ENCODE measurements at regions not wholly inside any gene's neighbourhood (a gene's known extent, or its start where the extent isn't known, plus 50 kb on each side); places are given as distances from the start of the nearest gene placed in this dataset.

DNA sequence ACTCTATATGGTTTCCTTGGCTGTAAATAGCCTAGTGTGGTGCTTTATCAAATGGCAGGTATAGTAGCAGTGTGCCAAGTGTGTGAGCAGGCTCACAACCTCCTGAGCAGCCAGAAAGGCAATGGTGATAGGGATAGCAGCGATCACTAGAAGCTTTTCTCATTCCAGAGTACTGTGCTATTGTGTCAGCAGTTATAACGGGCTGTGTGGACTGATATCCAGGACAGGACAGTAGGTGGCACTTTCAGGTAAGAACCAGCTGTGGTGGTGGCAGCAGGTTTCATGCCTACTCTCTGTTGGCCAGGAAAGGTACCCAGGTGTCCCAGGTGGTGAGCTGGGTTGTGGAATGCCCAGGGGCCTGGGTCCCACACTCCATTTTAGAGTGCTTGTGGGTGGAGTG lies 448.8 kb upstream of the BTBD3 start:
- Histone ChIP-seq H3K36me3 (ENCODE audit: control insufficient read depth in 2 of 2, insufficient read depth in 2 of 2, low read length in 1 of 2) (no peaks in the 10 kb centered on the region), H3K27ac (ENCODE audit: low read depth in 1 of 2, low read length in 1 of 2) (no peak overlapping the region), H3K4me3 (ENCODE audit: low read length in 2 of 2) (no peak overlapping the region), H3K27me3 (ENCODE audit: control insufficient read depth in 2 of 2, insufficient read depth in 1 of 2, low read length in 1 of 2) (no peaks in the 10 kb centered on the region), H3K4me1 (ENCODE audit: control insufficient read depth in 2 of 2, insufficient read depth in 2 of 2, low read length in 2 of 2) (no peaks in the 10 kb centered on the region), H3K9me3 (ENCODE audit: control insufficient read depth in 2 of 2, insufficient read depth in 1 of 2, low read length in 1 of 2) (no peaks in the 10 kb centered on the region)
- DNase-seq (ENCODE audit: low read depth in 6 of 9, low spot score in 9 of 9) = no peak
- WGBS = 95% methylated on average over 2 of the region's 2 CpGs

DNA sequence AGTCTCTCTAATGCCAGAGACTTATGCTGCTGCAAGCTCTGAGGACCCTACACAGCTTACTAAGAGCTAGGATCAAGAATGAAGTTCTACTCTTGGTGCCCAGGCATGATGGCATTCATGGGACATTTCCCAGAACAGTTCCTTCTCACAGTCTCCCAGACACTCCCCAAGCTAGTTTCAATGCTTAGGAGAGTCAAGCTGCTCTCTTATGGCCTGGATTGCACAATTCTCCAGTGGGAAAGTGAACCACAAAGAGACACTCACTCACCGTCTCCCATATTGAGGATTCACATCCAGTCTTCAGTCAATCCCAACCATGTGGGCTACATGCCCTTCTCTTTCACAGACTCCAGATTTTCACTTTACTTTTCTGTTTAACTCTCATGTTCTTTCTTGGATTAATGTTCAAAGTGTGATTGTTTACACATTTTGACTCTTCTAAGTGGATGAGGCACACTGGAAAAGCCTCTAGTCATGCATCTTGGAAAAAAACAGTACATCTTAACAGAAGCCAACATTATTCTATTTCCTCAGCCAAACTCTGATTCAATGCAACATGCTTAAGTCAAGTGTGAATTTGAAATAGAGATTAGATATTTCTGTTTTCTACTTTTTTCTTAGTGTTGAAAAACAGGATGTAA lies 447.8 kb upstream of the BTBD3 start:
- no peak for DNase-seq (ENCODE audit: low read depth in 6 of 9, low spot score in 9 of 9)
- H3K4me1 ChIP-seq (ENCODE audit: control insufficient read depth in 2 of 2, insufficient read depth in 2 of 2, low read length in 2 of 2) = no peaks in the 10 kb centered on the region
- WGBS = 94% methylated on average over 1 of the region's 1 CpG
- no peak overlapping the region for H3K4me3 ChIP-seq (ENCODE audit: low read length in 2 of 2)
- H3K36me3 ChIP-seq (ENCODE audit: control insufficient read depth in 2 of 2, insufficient read depth in 2 of 2, low read length in 1 of 2) = no peaks in the 10 kb centered on the region
- H3K27ac ChIP-seq (ENCODE audit: low read depth in 1 of 2, low read length in 1 of 2) = no peak overlapping the region
- H3K27me3 ChIP-seq (ENCODE audit: control insufficient read depth in 2 of 2, insufficient read depth in 1 of 2, low read length in 1 of 2) = no peaks in the 10 kb centered on the region
- H3K9me3 ChIP-seq (ENCODE audit: control insufficient read depth in 2 of 2, insufficient read depth in 1 of 2, low read length in 1 of 2) = no peaks in the 10 kb centered on the region

DNA sequence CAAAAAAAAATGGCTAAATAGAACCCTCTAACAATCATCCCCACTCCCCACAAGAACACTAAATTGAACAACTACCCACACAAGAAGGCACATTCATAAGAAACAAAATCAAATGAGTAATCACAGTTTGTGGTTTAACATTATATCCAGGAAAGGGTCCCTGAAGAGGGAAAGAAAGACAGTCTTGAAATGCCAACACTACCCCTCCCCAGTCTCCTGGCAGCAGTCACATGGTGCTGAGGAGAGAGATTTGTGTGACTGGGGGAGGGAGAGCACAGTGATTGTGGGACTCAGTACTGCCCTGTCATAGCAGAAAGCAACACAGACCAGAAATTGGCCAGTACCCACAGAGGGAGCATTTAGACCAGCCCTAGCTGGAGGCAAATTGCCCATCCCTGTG lies 443.7 kb upstream of the BTBD3 start:
- Histone ChIP-seq H3K4me3 (ENCODE audit: low read length in 2 of 2) (no peak overlapping the region), H3K27me3 (ENCODE audit: control insufficient read depth in 2 of 2, insufficient read depth in 1 of 2, low read length in 1 of 2) (no peaks in the 10 kb centered on the region), H3K4me1 (ENCODE audit: control insufficient read depth in 2 of 2, insufficient read depth in 2 of 2, low read length in 2 of 2) (no peaks in the 10 kb centered on the region), H3K9me3 (ENCODE audit: control insufficient read depth in 2 of 2, insufficient read depth in 1 of 2, low read length in 1 of 2) (no peaks in the 10 kb centered on the region), H3K27ac (ENCODE audit: low read depth in 1 of 2, low read length in 1 of 2) (no peak overlapping the region), H3K36me3 (ENCODE audit: control insufficient read depth in 2 of 2, insufficient read depth in 2 of 2, low read length in 1 of 2) (no peaks in the 10 kb centered on the region)
- no peak for DNase-seq (ENCODE audit: low read depth in 6 of 9, low spot score in 9 of 9)

GRCh38 chr20:11483697-11484096 lies 434.0 kb upstream of the BTBD3 start:
- DNase-seq (ENCODE audit: low read depth in 6 of 9, low spot score in 9 of 9) = no peak
- no peak overlapping the region for H3K27ac ChIP-seq (ENCODE audit: low read depth in 1 of 2, low read length in 1 of 2)
- no peaks in the 10 kb centered on the region for H3K4me1 ChIP-seq (ENCODE audit: control insufficient read depth in 2 of 2, insufficient read depth in 2 of 2, low read length in 2 of 2)
- no peak overlapping the region for H3K4me3 ChIP-seq (ENCODE audit: low read length in 2 of 2)
- no peaks in the 10 kb centered on the region for H3K27me3 ChIP-seq (ENCODE audit: control insufficient read depth in 2 of 2, insufficient read depth in 1 of 2, low read length in 1 of 2)
- H3K36me3 ChIP-seq (ENCODE audit: control insufficient read depth in 2 of 2, insufficient read depth in 2 of 2, low read length in 1 of 2) = no peaks in the 10 kb centered on the region
- no peaks in the 10 kb centered on the region for H3K9me3 ChIP-seq (ENCODE audit: control insufficient read depth in 2 of 2, insufficient read depth in 1 of 2, low read length in 1 of 2)
- 92% methylated on average over 1 of the region's 1 CpG for WGBS

DNA sequence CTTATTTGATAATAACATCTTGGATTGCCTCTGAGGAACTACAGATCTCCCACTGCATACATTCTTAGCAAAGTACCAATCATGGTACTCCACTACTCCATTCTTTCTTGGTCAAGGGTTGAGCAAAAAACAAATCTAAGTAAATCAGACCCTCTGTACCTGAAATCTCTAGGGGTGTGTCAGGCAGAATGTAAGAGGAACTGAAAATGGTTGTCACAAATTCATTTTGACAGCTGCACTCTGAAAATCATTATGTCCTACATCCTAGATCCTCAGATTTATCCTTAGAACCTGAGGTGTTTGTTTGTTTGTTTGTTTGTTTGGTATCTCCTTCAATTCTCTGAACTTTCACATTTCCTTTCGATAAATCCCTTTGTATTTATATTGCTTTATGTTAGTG lies 433.2 kb upstream of the BTBD3 start:
- Histone ChIP-seq H3K27me3 (ENCODE audit: control insufficient read depth in 2 of 2, insufficient read depth in 1 of 2, low read length in 1 of 2) (no peaks in the 10 kb centered on the region), H3K9me3 (ENCODE audit: control insufficient read depth in 2 of 2, insufficient read depth in 1 of 2, low read length in 1 of 2) (no peaks in the 10 kb centered on the region), H3K4me1 (ENCODE audit: control insufficient read depth in 2 of 2, insufficient read depth in 2 of 2, low read length in 2 of 2) (no peaks in the 10 kb centered on the region), H3K4me3 (ENCODE audit: low read length in 2 of 2) (no peak overlapping the region), H3K27ac (ENCODE audit: low read depth in 1 of 2, low read length in 1 of 2) (no peak overlapping the region), H3K36me3 (ENCODE audit: control insufficient read depth in 2 of 2, insufficient read depth in 2 of 2, low read length in 1 of 2) (no peaks in the 10 kb centered on the region)
- 97% methylated on average over 1 of the region's 1 CpG for WGBS
- no peak for DNase-seq (ENCODE audit: low read depth in 6 of 9, low spot score in 9 of 9)

- H3K27me3 ChIP-seq (ENCODE audit: control insufficient read depth in 2 of 2, insufficient read depth in 1 of 2, low read length in 1 of 2) = no peaks in the 10 kb centered on the region
- H3K36me3 ChIP-seq (ENCODE audit: control insufficient read depth in 2 of 2, insufficient read depth in 2 of 2, low read length in 1 of 2) = no peaks in the 10 kb centered on the region
- H3K27ac ChIP-seq (ENCODE audit: low read depth in 1 of 2, low read length in 1 of 2) = no peak overlapping the region
- H3K4me3 ChIP-seq (ENCODE audit: low read length in 2 of 2) = no peak overlapping the region
- no peaks in the 10 kb centered on the region for H3K9me3 ChIP-seq (ENCODE audit: control insufficient read depth in 2 of 2, insufficient read depth in 1 of 2, low read length in 1 of 2)
- DNase-seq (ENCODE audit: low read depth in 6 of 9, low spot score in 9 of 9) = no peak
- no peaks in the 10 kb centered on the region for H3K4me1 ChIP-seq (ENCODE audit: control insufficient read depth in 2 of 2, insufficient read depth in 2 of 2, low read length in 2 of 2)
Measured at GRCh38 chr20:11492386-11492785, 425.3 kb upstream of the BTBD3 start.

DNA sequence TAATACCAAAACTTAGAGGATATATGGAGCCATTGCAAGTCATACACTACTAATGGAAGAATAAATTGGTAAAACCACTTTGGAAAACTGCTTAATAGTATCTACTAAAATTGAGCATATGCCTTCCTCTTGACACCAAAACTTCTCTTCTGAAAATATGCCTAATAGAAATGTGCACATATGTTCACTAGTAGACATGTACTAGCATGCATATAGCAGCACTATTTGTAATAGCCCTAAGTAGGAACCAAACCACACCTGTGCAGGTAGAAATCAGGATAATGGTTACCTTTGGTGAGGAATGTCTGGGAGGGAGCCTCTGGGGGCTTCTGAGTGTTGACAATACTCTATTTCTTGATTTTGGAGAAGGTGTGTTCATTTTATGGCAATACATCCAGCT lies 424.8 kb upstream of the BTBD3 start:
- no peak overlapping the region for H3K4me3 ChIP-seq (ENCODE audit: low read length in 2 of 2)
- DNase-seq (ENCODE audit: low read depth in 6 of 9, low spot score in 9 of 9) = no peak
- H3K27me3 ChIP-seq (ENCODE audit: control insufficient read depth in 2 of 2, insufficient read depth in 1 of 2, low read length in 1 of 2) = no peaks in the 10 kb centered on the region
- no peaks in the 10 kb centered on the region for H3K4me1 ChIP-seq (ENCODE audit: control insufficient read depth in 2 of 2, insufficient read depth in 2 of 2, low read length in 2 of 2)
- H3K27ac ChIP-seq (ENCODE audit: low read depth in 1 of 2, low read length in 1 of 2) = no peak overlapping the region
- H3K9me3 ChIP-seq (ENCODE audit: control insufficient read depth in 2 of 2, insufficient read depth in 1 of 2, low read length in 1 of 2) = no peaks in the 10 kb centered on the region
- no peaks in the 10 kb centered on the region for H3K36me3 ChIP-seq (ENCODE audit: control insufficient read depth in 2 of 2, insufficient read depth in 2 of 2, low read length in 1 of 2)

DNA sequence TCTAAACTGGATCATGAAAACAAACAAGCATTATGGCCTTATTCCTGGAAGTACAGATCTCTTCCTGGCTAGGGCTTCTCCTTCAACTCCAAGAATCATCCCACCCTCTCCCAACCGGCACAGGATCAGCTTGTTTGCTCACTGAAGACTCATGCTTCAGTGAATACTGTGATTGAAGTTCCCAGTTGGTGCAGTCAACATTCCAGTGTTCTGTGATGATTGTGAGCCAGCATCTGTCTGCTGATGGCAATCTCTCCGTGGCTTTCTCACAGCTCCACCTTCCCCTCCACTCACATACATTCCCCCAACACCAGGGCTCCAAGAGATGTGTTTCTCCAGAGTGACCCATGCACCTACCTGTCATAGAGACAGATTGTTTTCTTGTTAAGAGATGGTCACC lies 421.3 kb upstream of the BTBD3 start:
- Histone ChIP-seq H3K27ac (ENCODE audit: low read depth in 1 of 2, low read length in 1 of 2) (no peak overlapping the region), H3K36me3 (ENCODE audit: control insufficient read depth in 2 of 2, insufficient read depth in 2 of 2, low read length in 1 of 2) (no peaks in the 10 kb centered on the region), H3K4me3 (ENCODE audit: low read length in 2 of 2) (no peak overlapping the region), H3K27me3 (ENCODE audit: control insufficient read depth in 2 of 2, insufficient read depth in 1 of 2, low read length in 1 of 2) (no peaks in the 10 kb centered on the region), H3K4me1 (ENCODE audit: control insufficient read depth in 2 of 2, insufficient read depth in 2 of 2, low read length in 2 of 2) (no peaks in the 10 kb centered on the region), H3K9me3 (ENCODE audit: control insufficient read depth in 2 of 2, insufficient read depth in 1 of 2, low read length in 1 of 2) (no peaks in the 10 kb centered on the region)
- 89% methylated on average over 2 of the region's 2 CpGs for WGBS
- DNase-seq (ENCODE audit: low read depth in 6 of 9, low spot score in 9 of 9) = no peak

- no peaks in the 10 kb centered on the region for H3K4me1 ChIP-seq (ENCODE audit: control insufficient read depth in 2 of 2, insufficient read depth in 2 of 2, low read length in 2 of 2)
- 99% methylated on average over 1 of the region's 1 CpG for WGBS
- H3K9me3 ChIP-seq (ENCODE audit: control insufficient read depth in 2 of 2, insufficient read depth in 1 of 2, low read length in 1 of 2) = no peaks in the 10 kb centered on the region
- no peaks in the 10 kb centered on the region for H3K36me3 ChIP-seq (ENCODE audit: control insufficient read depth in 2 of 2, insufficient read depth in 2 of 2, low read length in 1 of 2)
- no peak for DNase-seq (ENCODE audit: low read depth in 6 of 9, low spot score in 9 of 9)
- H3K27me3 ChIP-seq (ENCODE audit: control insufficient read depth in 2 of 2, insufficient read depth in 1 of 2, low read length in 1 of 2) = no peaks in the 10 kb centered on the region
- H3K4me3 ChIP-seq (ENCODE audit: low read length in 2 of 2) = no peak overlapping the region
- no peak overlapping the region for H3K27ac ChIP-seq (ENCODE audit: low read depth in 1 of 2, low read length in 1 of 2)
Measured at GRCh38 chr20:11497545-11497944, 420.1 kb upstream of the BTBD3 start.

DNA sequence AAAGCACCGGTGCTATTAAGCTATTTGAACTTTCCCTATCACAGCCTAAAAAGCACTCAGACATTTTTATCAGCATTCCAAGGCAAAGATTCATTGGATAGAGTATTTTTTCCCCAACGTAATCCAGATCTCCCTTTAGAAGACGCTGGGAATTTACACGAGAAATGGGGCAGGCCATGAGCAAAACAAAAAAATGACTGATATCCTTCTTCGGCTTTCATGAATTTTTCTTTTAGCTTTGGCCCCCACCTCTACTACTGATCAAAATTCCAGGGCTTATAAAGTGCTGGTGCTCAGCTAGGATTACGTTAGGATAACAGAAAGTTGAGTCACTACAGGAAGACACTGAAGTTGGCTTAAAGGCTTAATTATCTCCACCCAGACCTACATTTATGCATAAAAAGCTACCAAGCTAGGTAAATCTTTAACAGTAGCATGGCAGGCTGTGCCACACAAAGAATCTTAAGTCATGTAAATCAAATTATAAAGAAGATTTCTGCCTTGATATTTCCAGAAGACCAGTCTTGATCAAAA lies 418.5 kb upstream of the BTBD3 start:
- no peaks in the 10 kb centered on the region for H3K27me3 ChIP-seq (ENCODE audit: control insufficient read depth in 2 of 2, insufficient read depth in 1 of 2, low read length in 1 of 2)
- 93% methylated on average over 6 of the region's 6 CpGs for WGBS
- no peaks in the 10 kb centered on the region for H3K36me3 ChIP-seq (ENCODE audit: control insufficient read depth in 2 of 2, insufficient read depth in 2 of 2, low read length in 1 of 2)

More for the DNA sequence above, 418.5 kb upstream of the BTBD3 start:
- Histone ChIP-seq H3K4me1 (ENCODE audit: control insufficient read depth in 2 of 2, insufficient read depth in 2 of 2, low read length in 2 of 2) (no peaks in the 10 kb centered on the region), H3K4me3 (ENCODE audit: low read length in 2 of 2) (no peak overlapping the region), H3K27ac (ENCODE audit: low read depth in 1 of 2, low read length in 1 of 2) (no peak overlapping the region), H3K9me3 (ENCODE audit: control insufficient read depth in 2 of 2, insufficient read depth in 1 of 2, low read length in 1 of 2) (no peaks in the 10 kb centered on the region)
- DNase-seq (ENCODE audit: low read depth in 6 of 9, low spot score in 9 of 9) = no peak
